ENCODE measurements at regions not wholly inside any gene's neighbourhood (a gene's known extent, or its start where the extent isn't known, plus 50 kb on each side); places are given as distances from the start of the nearest gene placed in this dataset.

- no peak for TF ChIP-seq CTCF (IDR thresholded peaks at IDR 0.05)
- no peak for TF ChIP-seq POLR2A (IDR thresholded peaks at IDR 0.05)
These were observed 205.0 kb downstream of the FAM76B start for GRCh38 chr11:95584589-95584988.

Data from right lobe of liver (tissue), 4 donors.